ENCODE measurements at regions not wholly inside any gene's neighbourhood (a gene's known extent, or its start where the extent isn't known, plus 50 kb on each side); places are given as distances from the start of the nearest gene placed in this dataset.

GRCh38 chr9:23539311-23539710 is 286.7 kb downstream of the ELAVL2 start:
- DNase-seq (ENCODE audit: missing footprints) = no peak
- intact Hi-C loops (cut with DNase I) = no loop called here
- ATAC-seq = no peak

- intact Hi-C loops (cut with DNase I) = no loop called here
- no peak for DNase-seq (ENCODE audit: missing footprints)
- no peak for ATAC-seq
These were observed 284.1 kb downstream of the ELAVL2 start for GRCh38 chr9:23541976-23542375.

- ATAC-seq (peak; percentile 28), DNase-seq (ENCODE audit: missing footprints) (no peak)
- intact Hi-C loops (cut with DNase I) = no loop called here
These were observed 283.6 kb downstream of the ELAVL2 start for GRCh38 chr9:23542438-23542837.

GRCh38 chr9:23542927-23543326 is 283.1 kb downstream of the ELAVL2 start:
- intact Hi-C loops (cut with DNase I) = no loop called here
- ATAC-seq = no peak
- DNase-seq (ENCODE audit: missing footprints) = no peak

GRCh38 chr9:23543419-23543818 is 282.6 kb downstream of the ELAVL2 start:
- intact Hi-C loops (cut with DNase I) = no loop called here
- ATAC-seq = no peak
- no peak for DNase-seq (ENCODE audit: missing footprints)

GRCh38 chr9:23545728-23546127 is 280.3 kb downstream of the ELAVL2 start:
- DNase-seq (ENCODE audit: missing footprints) (no peak), ATAC-seq (no peak)
- intact Hi-C loops (cut with DNase I) = no loop called here

- intact Hi-C loops (cut with DNase I) = no loop called here
- ATAC-seq = no peak
- DNase-seq (ENCODE audit: missing footprints) = no peak
These were observed 274.7 kb downstream of the ELAVL2 start for GRCh38 chr9:23551311-23551721.

- intact Hi-C loops (cut with DNase I) = no loop called here
- DNase-seq (ENCODE audit: missing footprints) (no peak), ATAC-seq (no peak)
These were observed 273.9 kb downstream of the ELAVL2 start for GRCh38 chr9:23551929-23552707.

GRCh38 chr9:23552876-23553601 is 273.0 kb downstream of the ELAVL2 start:
- intact Hi-C loops (cut with DNase I) = no loop called here
- ATAC-seq (no peak), DNase-seq (ENCODE audit: missing footprints) (no peak)

GRCh38 chr9:23554686-23555085 is 271.4 kb downstream of the ELAVL2 start:
- DNase-seq (ENCODE audit: missing footprints) = no peak
- ATAC-seq = no peak
- intact Hi-C loops (cut with DNase I) = no loop called here

GRCh38 chr9:23555851-23556250 is 270.2 kb downstream of the ELAVL2 start:
- DNase-seq (ENCODE audit: missing footprints) = no peak
- intact Hi-C loops (cut with DNase I) = no loop called here
- ATAC-seq = no peak

GRCh38 chr9:23556459-23556858 is 269.6 kb downstream of the ELAVL2 start:
- ATAC-seq = no peak
- no peak for DNase-seq (ENCODE audit: missing footprints)
- intact Hi-C loops (cut with DNase I) = no loop called here

- ATAC-seq = no peak
- DNase-seq (ENCODE audit: missing footprints) = no peak
- intact Hi-C loops (cut with DNase I) = no loop called here
These were observed 268.4 kb downstream of the ELAVL2 start for GRCh38 chr9:23557689-23558088.

- DNase-seq (ENCODE audit: missing footprints) (no peak), ATAC-seq (no peak)
- intact Hi-C loops (cut with DNase I) = no loop called here
These were observed 266.5 kb downstream of the ELAVL2 start for GRCh38 chr9:23559522-23559921.

GRCh38 chr9:23563517-23563916 is 262.5 kb downstream of the ELAVL2 start:
- intact Hi-C loops (cut with DNase I) = no loop called here
- DNase-seq (ENCODE audit: missing footprints) (no peak), ATAC-seq (no peak)

- intact Hi-C loops (cut with DNase I) = no loop called here
- DNase-seq (ENCODE audit: missing footprints) (no peak), ATAC-seq (no peak)
These were observed 258.4 kb downstream of the ELAVL2 start for GRCh38 chr9:23567516-23568165.

GRCh38 chr9:23571414-23572104 is 254.5 kb downstream of the ELAVL2 start:
- no peak for ATAC-seq
- intact Hi-C loops (cut with DNase I) = no loop called here
- DNase-seq (ENCODE audit: missing footprints) = no peak

GRCh38 chr9:23573800-23574199 is 252.2 kb downstream of the ELAVL2 start:
- ATAC-seq (no peak), DNase-seq (ENCODE audit: missing footprints) (no peak)
- intact Hi-C loops (cut with DNase I) = no loop called here

GRCh38 chr9:23577611-23578010 is 248.4 kb downstream of the ELAVL2 start:
- ATAC-seq = no peak

More at GRCh38 chr9:23577611-23578010, 248.4 kb downstream of the ELAVL2 start:
- no peak for DNase-seq (ENCODE audit: missing footprints)
- intact Hi-C loops (cut with DNase I) = no loop called here

All from Right ventricle myocardium inferior (tissue), 1 donor.